NCI-H2081 (cell line): ENCODE measurements at regions not wholly inside any gene's neighbourhood (a gene's known extent, or its start where the extent isn't known, plus 50 kb on each side); places are given as distances from the start of the nearest gene placed in this dataset.
A peak's percentile ranks its signal among the peaks of the same experiment; 100 is the strongest.

Experiments used
- DNase-seq, 2 experiments: peaks; one replicate each; lab custom pipeline; 2025; lab: John Stamatoyannopoulos, UW

GRCh38 chr4:176981074-176981473 is 188.4 kb upstream of the VEGFC start:
- DNase-seq: no peak

GRCh38 chr4:176981551-176981950 is 188.8 kb upstream of the VEGFC start:
- DNase-seq: no peak

- peak in 1 of 2 experiments; percentile 65 for DNase-seq
Measured at GRCh38 chr4:176988226-176988625, 195.5 kb upstream of the VEGFC start.

DNA sequence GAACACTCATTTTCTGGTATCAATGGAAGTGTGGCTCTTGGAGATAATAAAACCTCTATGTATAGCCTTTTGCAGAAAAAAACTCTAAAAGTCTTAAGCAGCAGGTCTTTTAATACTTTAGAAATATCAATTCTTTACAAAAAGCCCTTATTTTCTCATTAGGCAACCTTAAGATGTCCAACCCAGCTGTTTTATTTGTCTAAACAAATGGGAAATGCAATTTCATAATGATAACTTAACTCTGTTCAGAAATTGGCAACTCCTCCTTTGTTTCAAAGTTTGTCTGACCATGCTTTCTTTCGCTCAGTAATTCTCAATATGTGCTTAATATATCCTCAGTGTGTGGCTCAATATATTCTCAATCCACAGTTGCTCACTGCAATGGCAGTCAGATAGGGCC is 196.5 kb upstream of the VEGFC start:
- DNase-seq: no peak

GRCh38 chr4:176999935-177000543 is 207.3 kb upstream of the VEGFC start:
- peak in 1 of 2 experiments; percentile 69 for DNase-seq

DNA sequence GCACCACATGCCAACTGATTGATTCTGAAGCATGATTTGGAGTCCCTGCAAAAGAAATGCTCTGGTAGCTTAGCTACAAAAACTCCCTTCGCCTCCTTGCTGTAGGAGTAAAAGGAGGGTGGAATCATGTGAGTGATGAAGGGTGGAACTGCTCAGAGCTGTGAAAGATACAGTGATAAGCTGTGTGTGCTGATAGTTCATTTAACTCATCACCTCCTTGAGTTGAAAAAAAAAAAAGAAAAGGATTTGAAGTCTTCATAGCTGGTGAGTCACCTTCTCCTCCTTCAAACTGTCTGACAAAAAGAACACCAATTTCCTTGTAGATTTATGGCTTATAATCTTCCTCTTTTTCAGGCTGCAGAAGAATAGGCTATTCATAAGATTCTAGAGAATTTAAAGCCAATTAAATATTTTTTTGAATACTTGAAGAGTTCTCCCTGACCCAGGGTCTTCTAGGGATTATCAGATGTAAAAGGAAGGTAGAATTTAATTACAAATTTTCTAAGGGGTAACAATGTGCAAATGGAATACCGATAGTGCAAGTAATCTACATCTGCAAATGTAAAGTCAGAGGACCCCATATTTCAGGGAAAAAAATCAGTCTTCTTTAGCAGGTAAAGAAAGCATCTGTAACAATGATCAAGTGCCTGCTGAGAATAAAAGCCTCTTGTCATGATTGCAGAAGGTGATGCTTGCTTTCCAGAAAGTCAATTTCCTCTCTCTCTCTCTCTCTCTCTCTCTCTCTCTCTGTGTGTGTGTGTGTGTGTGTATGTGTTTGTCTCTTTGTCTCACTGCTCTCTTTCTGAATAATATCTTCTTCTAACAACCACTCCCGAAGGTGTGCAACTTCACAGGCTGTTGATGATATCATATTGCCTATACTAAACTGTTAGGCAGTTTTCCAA is 208.8 kb upstream of the VEGFC start:
- no peak for DNase-seq

DNA sequence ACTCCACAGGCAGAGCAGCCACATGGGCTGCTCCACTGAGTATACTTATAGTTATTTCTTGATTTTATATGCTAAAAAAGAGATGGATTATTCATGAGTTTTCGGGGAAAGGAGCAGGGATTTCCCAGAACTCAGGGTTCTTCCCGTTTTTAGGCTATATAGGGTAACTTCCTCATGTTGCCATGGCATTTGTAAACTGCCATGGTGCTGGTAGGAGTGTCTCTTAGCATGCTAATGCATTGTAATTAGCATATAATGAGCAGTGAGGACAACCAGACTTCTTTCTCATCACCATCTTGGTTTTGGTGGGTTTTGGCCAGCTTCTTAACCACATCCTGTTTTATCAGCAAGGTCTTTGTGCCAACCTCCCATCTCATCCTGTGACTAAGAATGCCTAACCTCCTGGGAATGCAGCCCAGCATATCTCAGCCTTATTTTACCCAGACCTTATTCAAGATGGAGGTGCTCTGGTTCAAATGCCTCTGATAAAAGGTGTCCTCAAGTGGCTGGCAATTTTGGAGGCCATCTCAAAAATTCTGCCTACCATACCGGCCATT is 213.0 kb upstream of the VEGFC start:
- DNase-seq: no peak

- DNase-seq: no peak
Measured at GRCh38 chr4:177006331-177006730, 213.6 kb upstream of the VEGFC start.

GRCh38 chr4:177008071-177008835 is 215.5 kb upstream of the VEGFC start:
- no peak for DNase-seq

DNA sequence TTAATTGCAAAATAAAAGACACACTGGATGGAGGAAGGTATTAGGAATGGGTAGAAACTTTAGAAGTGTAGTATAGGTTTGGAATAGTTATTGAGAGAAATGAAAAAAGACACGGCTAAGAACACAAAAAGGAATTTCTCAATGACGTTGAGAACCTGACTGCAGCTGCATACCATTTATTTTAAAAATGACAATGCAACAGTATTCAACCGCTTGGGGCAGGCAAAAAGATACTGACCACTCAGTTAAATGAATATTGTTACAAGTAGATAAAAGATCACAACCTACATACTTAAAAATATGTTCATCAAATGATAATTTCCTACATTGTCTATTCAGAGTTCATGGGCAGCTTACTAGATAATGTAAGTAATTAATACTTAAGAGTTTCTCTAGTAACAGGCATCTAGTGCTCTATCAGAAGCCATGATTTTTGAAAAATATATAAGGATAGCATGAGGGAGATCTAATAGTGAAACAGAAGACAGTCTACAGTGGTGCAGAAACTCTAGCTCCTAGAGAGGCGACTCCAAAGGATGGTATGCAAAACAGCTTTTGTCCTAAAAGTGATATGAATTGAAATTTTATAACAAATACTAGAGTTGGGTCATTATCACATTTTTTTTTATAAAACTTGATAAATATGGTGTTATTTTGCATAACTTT is 216.2 kb upstream of the VEGFC start:
- no peak for DNase-seq

GRCh38 chr4:177010418-177010817 is 217.7 kb upstream of the VEGFC start:
- no peak for DNase-seq

DNA sequence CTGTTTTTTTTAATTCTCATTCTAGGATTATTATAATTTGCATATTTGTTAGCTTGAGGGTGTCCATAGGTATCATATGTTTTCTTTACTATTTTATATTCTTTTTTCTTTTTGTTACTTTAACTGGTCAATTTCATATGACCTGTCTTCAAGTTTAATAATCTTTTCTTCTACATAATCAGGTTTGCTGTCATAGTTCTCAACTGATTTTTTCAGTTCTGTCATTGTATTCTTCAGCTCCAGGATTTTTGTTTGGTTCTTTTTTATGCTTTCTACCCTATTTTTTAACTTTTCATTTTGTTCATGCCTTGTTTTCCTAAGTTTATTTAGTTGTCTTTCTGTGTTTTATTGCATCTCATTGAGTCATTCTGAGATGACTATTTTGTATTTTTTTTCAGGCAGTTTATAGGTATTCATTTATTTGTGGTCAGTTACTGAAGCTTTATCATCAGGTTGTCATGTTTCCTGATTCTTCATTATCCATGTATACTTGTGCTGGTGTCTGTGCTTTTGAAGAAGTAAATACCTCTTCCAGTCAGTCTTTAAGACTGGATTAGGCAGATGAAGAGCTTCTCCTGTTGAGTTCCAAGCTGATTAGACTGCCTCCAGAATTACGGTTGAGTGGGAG is 220.3 kb upstream of the VEGFC start:
- no peak for DNase-seq

- no peak for DNase-seq
Measured at GRCh38 chr4:177016541-177017141, 223.9 kb upstream of the VEGFC start.

GRCh38 chr4:177023951-177024350 is 231.2 kb upstream of the VEGFC start:
- no peak for DNase-seq

DNA sequence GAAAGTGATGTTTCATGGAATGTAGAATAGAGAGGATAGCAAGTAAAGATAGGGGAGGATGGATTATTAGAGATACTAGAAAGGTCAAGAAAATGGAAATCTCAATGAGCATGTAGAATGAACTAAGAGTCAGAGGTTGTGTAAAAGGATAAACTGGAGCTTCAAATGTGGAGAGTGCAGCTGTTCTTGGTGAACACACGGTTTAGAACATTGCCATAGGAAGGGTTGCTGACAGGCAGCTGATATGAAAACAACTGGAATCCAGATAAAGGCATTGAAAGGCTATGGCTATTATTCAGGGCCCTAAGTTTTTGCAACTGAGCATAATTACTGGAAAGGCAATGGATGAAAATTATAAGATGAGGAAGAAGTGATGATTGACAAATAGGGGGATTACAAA is 239.6 kb upstream of the VEGFC start:
- DNase-seq: no peak

- DNase-seq: no peak
Measured at GRCh38 chr4:177033135-177033534, 240.4 kb upstream of the VEGFC start.

DNA sequence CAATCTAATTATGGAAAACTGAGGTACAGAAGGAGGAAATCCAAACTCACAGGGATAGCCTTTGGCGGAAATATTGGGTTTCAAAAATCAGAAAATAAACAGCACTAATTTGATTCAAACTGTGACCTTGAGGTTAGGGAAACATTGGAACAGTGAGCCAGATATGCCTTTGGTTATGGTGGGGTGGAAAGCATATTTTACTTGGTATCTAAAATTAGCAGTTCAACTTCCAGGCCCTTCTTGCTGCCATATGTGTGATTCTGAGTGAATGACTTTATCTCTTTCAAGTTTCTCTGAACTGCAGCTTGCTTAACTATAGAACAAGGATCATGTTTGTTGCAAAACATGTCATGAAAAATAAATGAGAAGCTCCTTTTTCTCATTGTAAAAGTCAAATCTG is 240.9 kb upstream of the VEGFC start:
- no peak for DNase-seq

- no peak for DNase-seq
Measured at GRCh38 chr4:177041356-177041755, 248.6 kb upstream of the VEGFC start.

GRCh38 chr4:177047070-177047850 is 254.5 kb upstream of the VEGFC start:
- peak; percentile 37 to 58 for DNase-seq

- no peak for DNase-seq
Measured at GRCh38 chr4:177047851-177048174, 255.1 kb upstream of the VEGFC start.
